GM10266 (cell line): ENCODE measurements at regions not wholly inside any gene's neighbourhood (a gene's known extent, or its start where the extent isn't known, plus 50 kb on each side); places are given as distances from the start of the nearest gene placed in this dataset.
"Not testable (repeated sequence)": the region's sequence is repeated elsewhere in the genome, so short reads cannot be mapped to it uniquely, and the experiment has no call there.

Source experiments
- DNase-seq: peaks from one replicate; pipeline ENCODE4 v3.0.0; 2012; ENCODE audit errors: extremely low spot score
- CTCF ChIP-seq: IDR thresholded peaks from 2 replicates; pipeline ENCODE4 v1.5.1; 2012; ENCODE audit warnings: mild to moderate bottlenecking, low read depth; ENCODE audit not compliant: control insufficient read depth, insufficient read depth; ENCODE audit errors: missing control alignments

DNA sequence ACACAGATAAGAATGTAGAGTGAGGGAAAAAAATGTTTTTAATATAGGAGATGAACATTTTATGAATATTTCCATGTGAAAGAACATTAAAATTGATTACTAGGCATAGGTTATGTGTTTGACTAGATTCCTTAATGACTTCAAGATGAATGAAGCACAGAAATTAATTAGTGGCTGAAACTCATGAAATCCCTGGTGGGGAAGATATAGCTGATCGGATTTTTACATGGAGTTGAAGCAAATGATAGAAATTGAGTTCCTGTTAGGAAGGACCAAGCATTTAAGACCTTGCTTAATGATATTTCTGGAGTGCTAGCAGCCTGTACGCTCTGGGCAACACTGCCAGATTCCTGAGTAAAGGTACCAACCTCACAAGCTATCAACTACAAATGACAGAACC is 68.9 kb upstream of the IVNS1ABP start:
- no peak for TF ChIP-seq CTCF
- DNase-seq: no peak

DNA sequence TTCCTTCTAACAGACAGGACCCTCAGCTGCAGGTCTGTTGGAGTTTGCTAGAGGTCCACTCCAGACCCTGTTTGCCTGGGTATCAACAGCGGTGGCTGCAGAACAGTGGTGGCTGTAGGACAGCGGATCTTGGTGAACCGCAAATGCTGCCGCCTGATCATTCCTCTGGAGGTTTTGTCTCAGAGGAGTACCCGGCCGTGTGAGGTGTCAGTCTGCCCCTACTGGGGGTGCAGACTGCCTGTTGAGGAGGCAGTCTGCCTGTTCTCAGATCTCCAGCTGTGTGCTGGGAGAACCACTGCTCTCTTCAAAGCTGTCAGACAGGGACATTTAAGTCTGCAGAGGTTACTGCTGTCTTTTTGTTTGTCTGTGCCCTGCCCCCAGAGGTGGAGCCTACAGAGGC is 66.8 kb upstream of the IVNS1ABP start:
- DNase-seq: not testable (repeated sequence)

DNA sequence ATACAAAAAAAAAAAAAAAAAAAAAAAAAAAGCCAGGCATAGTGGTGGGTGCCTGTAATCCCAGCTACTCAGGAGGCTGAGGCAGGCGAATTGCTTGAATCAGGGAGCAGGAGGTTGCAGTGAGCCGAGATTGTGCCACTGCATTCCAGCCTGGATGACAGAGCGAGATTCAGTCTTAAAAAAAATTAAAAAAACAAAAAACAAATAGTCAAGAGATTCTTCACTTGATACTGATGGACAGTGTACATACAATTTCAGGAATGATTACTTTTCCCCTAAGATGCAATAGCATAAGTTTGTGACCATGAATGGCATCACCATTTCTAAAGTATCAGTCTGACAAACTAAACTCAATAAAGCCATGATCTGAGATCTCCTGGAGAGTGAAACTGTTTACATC is 60.8 kb upstream of the IVNS1ABP start:
- DNase-seq: no peak
- TF ChIP-seq CTCF: no peak

DNA sequence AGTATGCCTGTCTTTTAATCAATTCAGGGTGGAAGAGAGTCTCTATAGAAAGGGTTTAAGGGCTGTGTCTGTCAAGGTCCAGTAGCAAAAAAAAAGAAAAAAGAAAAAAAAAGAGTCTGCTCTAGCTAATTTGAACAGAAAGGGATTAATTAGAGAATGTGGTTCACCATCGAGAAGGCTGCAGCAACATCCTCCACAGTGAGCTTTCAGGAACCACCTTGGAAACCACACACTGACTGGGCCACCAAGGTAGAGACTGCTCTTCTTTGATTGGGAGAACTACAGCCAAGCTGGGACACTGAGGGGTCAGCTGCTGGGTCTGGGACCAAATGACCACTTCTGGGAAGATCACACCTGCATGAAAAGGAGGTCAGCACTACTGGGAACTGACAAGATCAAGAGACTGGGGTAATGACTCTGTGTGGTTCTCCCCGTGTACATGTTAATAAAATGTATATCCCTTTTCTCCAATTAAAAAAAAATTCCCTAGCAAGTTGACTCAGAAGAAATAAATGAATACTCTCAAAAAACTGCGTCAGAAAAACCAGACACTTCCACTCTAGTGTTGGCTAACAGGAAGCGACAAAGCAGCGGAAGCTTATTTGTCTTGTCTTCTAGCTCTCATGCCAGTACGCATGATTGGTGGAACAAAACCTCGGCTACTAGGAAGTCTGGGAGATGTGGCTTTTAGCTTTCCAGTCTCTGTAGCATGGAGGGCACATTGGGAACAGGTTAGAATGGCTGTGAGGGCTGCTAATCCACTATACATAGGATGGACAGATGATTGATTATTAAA is 60.0 kb upstream of the IVNS1ABP start:
- TF ChIP-seq CTCF: no peak
- no peak for DNase-seq

GRCh38 chr1:185376288-185376687 is 59.2 kb upstream of the IVNS1ABP start:
- DNase-seq: no peak
- TF ChIP-seq CTCF: no peak

GRCh38 chr1:185375583-185375982 is 58.5 kb upstream of the IVNS1ABP start:
- DNase-seq: no peak

DNA sequence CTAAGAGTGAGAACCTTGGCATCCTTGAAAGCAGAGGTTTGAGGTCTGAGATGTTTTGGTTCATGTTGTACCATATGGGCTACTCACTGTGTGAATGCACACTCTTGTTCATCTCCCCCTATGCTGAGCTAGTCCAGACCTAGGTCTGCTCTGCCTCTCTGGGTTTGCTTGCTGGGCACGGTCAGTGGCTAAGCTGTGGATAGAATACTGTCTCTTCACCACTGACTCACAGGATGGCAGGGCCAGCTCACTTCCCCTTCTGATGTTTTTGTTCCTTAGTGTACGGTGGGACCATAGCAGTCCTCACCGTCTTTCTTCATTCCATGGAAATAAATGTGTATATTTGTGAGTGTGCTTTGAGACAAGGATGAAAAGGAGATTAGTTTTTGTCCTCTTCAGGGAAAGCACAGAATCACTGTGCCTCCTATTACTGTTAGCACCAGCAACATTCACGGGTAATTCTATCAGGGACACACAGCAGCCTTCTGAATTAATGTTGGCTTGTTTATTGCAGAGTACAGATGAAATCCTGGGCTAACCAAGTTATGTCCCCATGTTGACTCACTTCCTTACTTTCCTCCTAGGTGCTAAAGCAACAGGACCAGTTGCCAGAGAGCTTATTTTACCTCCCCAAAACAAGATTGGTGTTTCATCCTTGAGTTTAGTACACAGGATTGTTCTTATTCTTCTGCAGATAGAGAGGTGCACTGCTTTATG is 56.9 kb upstream of the IVNS1ABP start:
- DNase-seq: no peak
- TF ChIP-seq CTCF: no peak

More at GRCh38 chr1:185375583-185375982, 58.5 kb upstream of the IVNS1ABP start:
- TF ChIP-seq CTCF: no peak

DNA sequence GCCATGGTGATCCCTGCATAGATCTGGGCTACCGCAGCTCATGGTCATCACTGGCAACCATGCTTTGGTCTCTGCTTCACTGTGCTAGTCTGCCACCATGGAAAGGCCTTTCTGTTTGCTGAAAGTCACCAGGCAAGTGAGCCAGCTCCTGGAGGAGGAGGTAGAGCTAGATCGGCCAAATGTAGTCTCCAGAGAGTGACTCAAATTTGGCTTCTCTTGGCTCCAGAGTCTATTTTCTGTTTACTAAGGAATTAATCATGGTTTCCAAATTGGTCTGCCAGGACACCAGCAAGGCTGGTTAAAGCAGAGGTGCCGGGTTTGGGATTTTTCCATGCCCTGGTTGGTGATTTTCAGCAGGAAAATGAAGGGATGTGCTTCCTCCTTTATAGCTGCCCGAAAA is 52.7 kb upstream of the IVNS1ABP start:
- no peak for DNase-seq

More for the DNA sequence above, 52.7 kb upstream of the IVNS1ABP start:
- no peak for TF ChIP-seq CTCF
